Activated CD8-positive, alpha-beta T cell treated with anti-CD3 and anti-CD28 coated beads for 36 hours (primary cell): ENCODE measurements at regions not wholly inside any gene's neighbourhood (a gene's known extent, or its start where the extent isn't known, plus 50 kb on each side); places are given as distances from the start of the nearest gene placed in this dataset.

ENCODE experiments used
- ATAC-seq: fragments of 200-7000 bp; cut with Tn5 transposase; one replicate; pipeline ENCODE4 v1.10.0; 2021; ENCODE audit warnings: mild to moderate bottlenecking, moderate library complexity
- CTCF ChIA-PET: fragments of 350-600 bp; sonication (Branson Sonifier 250); formaldehyde crosslinking; loops from one replicate; lab custom pipeline; 2021; ENCODE audit warnings: antibody characterized with exemption; lab: Charles Lee
- POLR2A ChIA-PET: fragments of 350-600 bp; sonication (Branson Sonifier 250); formaldehyde crosslinking; loops from one replicate; lab custom pipeline; 2021; ENCODE audit warnings: antibody characterized with exemption; lab: Charles Lee
- DNase-seq: peaks from one replicate; pipeline ENCODE4 v3.0.0-alpha.2; 2020
- H3K27ac Mint-ChIP-seq: one replicate; pipeline ENCODE4 v1.8.0; 2021; ENCODE audit warnings: mild to moderate bottlenecking, mixed read lengths
- H3K27me3 Mint-ChIP-seq: one replicate; pipeline ENCODE4 v1.8.0; 2021; ENCODE audit warnings: mixed read lengths
- H3K36me3 Mint-ChIP-seq: one replicate; pipeline ENCODE4 v1.8.0; 2021; ENCODE audit warnings: low read depth, mixed read lengths
- H3K4me1 Mint-ChIP-seq: one replicate; pipeline ENCODE4 v1.8.0; 2021; ENCODE audit warnings: low read depth, mixed read lengths
- H3K4me3 Mint-ChIP-seq: one replicate; pipeline ENCODE4 v1.8.0; 2021; ENCODE audit warnings: mild to moderate bottlenecking, moderate library complexity, mixed read lengths
- H3K9me3 Mint-ChIP-seq: one replicate; pipeline ENCODE4 v1.8.0; 2021; ENCODE audit warnings: mixed read lengths
- CTCF ChIP-seq: fragments of 200-600 bp; IDR thresholded peaks from one replicate; pipeline ENCODE4 v1.8.0; 2022; ENCODE audit warnings: antibody characterized with exemption, mild to moderate bottlenecking
- intact Hi-C: fragments of 100-400 bp; cut with micrococcal nuclease; formaldehyde crosslinking; loops from one replicate; pipeline ENCODE4 v1.10.0; 2022

- Mint-ChIP-seq H3K27ac (no peak overlapping the region), H3K4me3 (no peak overlapping the region), H3K36me3 (no peaks in the 10 kb centered on the region), H3K27me3 (no peaks in the 10 kb centered on the region), H3K9me3 (no peaks in the 10 kb centered on the region), H3K4me1 (no peaks in the 10 kb centered on the region)
- no peak for TF ChIP-seq CTCF
- ATAC-seq (no peak), DNase-seq (no peak)
- POLR2A ChIA-PET: no interaction called here
- intact Hi-C loops: no loop called here
- CTCF ChIA-PET: no interaction called here
Measured at GRCh38 chr10:44567471-44567870, 182.6 kb upstream of the CXCL12 start.

GRCh38 chr10:44569193-44570091 is 184.5 kb upstream of the CXCL12 start:
- ChIA-PET POLR2A (no interaction called here), CTCF (no interaction called here)
- no peak for TF ChIP-seq CTCF
- H3K9me3 Mint-ChIP-seq: no peaks in the 10 kb centered on the region
- H3K27me3 Mint-ChIP-seq: no peaks in the 10 kb centered on the region
- no peaks in the 10 kb centered on the region for H3K4me1 Mint-ChIP-seq
- no peak overlapping the region for H3K27ac Mint-ChIP-seq
- intact Hi-C loops: no loop called here
- no peak for ATAC-seq
- no peaks in the 10 kb centered on the region for H3K36me3 Mint-ChIP-seq
- H3K4me3 Mint-ChIP-seq: no peak overlapping the region
- DNase-seq: no peak

- Mint-ChIP-seq H3K27ac (no peak overlapping the region), H3K36me3 (no peaks in the 10 kb centered on the region), H3K4me1 (no peaks in the 10 kb centered on the region), H3K27me3 (no peaks in the 10 kb centered on the region), H3K4me3 (no peak overlapping the region), H3K9me3 (no peaks in the 10 kb centered on the region)
- intact Hi-C loops: no loop called here
- ChIA-PET POLR2A (no interaction called here), CTCF (no interaction called here)
- DNase-seq (no peak), ATAC-seq (no peak)
- TF ChIP-seq CTCF: no peak
Measured at GRCh38 chr10:44571701-44572100, 186.8 kb upstream of the CXCL12 start.

GRCh38 chr10:44572146-44572545 is 187.2 kb upstream of the CXCL12 start:
- no peak for TF ChIP-seq CTCF
- Mint-ChIP-seq H3K27ac (no peak overlapping the region), H3K9me3 (no peaks in the 10 kb centered on the region), H3K27me3 (no peaks in the 10 kb centered on the region), H3K36me3 (no peaks in the 10 kb centered on the region), H3K4me3 (no peak overlapping the region), H3K4me1 (no peaks in the 10 kb centered on the region)
- intact Hi-C loops: no loop called here
- DNase-seq (no peak), ATAC-seq (no peak)
- ChIA-PET CTCF (no interaction called here), POLR2A (no interaction called here)

- Mint-ChIP-seq H3K4me3 (no peak overlapping the region), H3K27me3 (no peaks in the 10 kb centered on the region), H3K36me3 (no peaks in the 10 kb centered on the region), H3K27ac (no peak overlapping the region), H3K9me3 (no peaks in the 10 kb centered on the region), H3K4me1 (no peaks in the 10 kb centered on the region)
- TF ChIP-seq CTCF: no peak
- ChIA-PET CTCF (no interaction called here), POLR2A (no interaction called here)
- intact Hi-C loops: no loop called here
- DNase-seq (no peak), ATAC-seq (no peak)
Measured at GRCh38 chr10:44573821-44574220, 188.9 kb upstream of the CXCL12 start.
